ENCODE measurements at regions not wholly inside any gene's neighbourhood (a gene's known extent, or its start where the extent isn't known, plus 50 kb on each side); places are given as distances from the start of the nearest gene placed in this dataset.
"Not testable (repeated sequence)": the region's sequence is repeated elsewhere in the genome, so short reads cannot be mapped to it uniquely, and the experiment has no call there.

DNA sequence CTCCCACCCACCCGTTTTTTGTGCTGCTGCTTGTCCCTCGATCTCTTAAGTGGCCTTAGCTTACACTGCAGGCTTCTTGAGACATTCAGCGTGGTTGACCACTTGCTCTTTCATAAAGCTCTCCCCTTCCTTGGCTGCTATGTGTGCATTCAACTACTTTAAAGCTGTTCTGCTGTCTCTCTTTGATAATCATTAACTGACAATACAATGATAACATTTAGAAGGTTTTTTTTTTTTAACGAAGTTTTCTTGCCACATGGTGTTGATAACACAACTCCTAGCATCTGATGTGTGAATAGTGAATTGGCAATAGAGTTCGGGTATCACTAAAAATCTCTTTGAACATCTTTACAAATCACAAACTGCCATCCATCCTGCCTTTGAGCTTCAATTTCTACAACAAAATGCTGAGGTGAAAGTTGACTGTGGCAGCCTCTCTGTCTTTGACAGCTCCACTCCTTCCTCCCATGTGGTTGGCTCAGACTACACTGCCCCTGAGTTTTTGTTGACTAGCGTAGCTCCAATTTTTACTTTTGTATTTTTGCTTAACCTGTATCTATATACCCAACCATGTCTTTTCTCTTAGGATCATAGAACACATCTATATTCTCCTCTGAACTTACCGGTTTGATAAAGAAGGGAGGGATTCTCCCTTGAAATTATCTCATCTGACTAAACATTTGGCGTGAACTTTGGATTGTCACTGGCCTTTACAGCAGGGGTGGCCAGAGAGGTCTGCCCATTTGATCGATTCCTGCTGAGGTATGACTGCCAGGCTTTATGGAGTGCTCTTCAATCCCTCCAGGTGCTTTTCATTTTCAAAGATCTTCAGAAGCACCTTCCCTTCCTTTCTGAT is 409.4 kb upstream of the CD180 start:
- no peak for DNase-seq (ENCODE audit: low read depth, low spot score)
- in situ Hi-C loops (cut with HindIII; ENCODE audit: low pct_unique_long_range_greater_than_20kb, low sequenced_read_pairs): no loop called here

GRCh38 chr5:67591491-67591890 is 394.9 kb upstream of the CD180 start:
- in situ Hi-C loops (cut with HindIII; ENCODE audit: low pct_unique_long_range_greater_than_20kb, low sequenced_read_pairs): no loop called here

DNA sequence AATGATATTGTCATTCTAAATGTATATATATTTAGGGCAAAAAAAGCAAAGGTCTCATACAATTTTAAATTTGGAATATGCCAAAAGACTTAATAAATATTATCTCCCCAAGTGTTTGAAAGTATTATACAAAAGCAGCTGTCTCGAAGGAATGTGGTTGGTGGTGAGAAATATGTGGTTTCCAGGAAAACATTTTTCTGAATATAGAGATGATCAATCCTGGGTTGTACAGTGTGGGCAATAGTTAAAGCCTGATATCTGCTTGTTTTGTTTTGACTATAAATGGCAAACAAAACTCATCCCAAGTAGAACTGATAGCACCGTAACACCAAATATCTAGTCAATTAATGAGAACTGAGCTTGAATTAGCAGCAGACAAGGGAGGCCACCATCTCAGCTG is 391.8 kb upstream of the CD180 start:
- in situ Hi-C loops (cut with HindIII; ENCODE audit: low pct_unique_long_range_greater_than_20kb, low sequenced_read_pairs): no loop called here
- no peak for DNase-seq (ENCODE audit: low read depth, low spot score)

More at GRCh38 chr5:67591491-67591890, 394.9 kb upstream of the CD180 start:
- DNase-seq (ENCODE audit: low read depth, low spot score): no peak

DNA sequence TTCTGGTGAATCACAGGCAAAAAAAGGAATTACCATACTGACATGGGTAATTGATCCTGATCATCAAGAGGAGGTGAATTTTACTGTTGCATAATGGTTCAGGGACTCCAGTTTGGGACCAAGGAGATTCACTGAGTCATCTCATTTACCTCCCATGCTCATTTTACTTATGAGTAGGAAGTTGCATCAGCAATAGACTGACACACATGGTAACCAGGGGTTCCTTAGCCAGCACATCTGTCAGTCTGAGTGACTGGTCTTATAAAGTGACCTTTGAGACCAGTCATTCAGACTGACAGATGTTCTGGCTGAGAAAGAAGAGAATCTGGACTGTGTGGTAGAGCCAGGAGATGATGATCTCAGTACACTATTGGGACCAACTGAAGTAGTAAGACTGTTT is 384.6 kb upstream of the CD180 start:
- in situ Hi-C loops (cut with HindIII; ENCODE audit: low pct_unique_long_range_greater_than_20kb, low sequenced_read_pairs): no loop called here
- DNase-seq (ENCODE audit: low read depth, low spot score): no peak

- in situ Hi-C loops (cut with HindIII; ENCODE audit: low pct_unique_long_range_greater_than_20kb, low sequenced_read_pairs): no loop called here
- no peak for DNase-seq (ENCODE audit: low read depth, low spot score)
These were observed 381.4 kb upstream of the CD180 start for GRCh38 chr5:67578011-67578410.

DNA sequence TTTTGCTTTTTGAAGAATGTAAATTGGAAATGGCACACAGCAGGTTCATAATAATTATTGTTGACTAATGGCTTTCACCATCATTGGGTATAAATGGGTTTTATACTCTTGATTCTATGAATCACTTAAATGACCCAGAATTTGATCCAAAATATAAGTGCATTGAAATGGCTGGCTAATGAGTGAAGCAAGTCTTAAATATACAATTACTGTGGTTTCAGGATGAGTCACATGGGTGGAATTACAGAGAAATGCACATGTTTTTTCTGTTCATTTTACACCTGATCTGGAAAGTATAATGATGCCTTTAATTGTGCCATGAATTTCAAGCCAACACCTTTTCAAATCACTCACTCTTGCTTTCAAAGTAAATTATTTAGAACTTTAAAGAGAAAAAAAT is 380.8 kb upstream of the CD180 start:
- DNase-seq (ENCODE audit: low read depth, low spot score): no peak
- in situ Hi-C loops (cut with HindIII; ENCODE audit: low pct_unique_long_range_greater_than_20kb, low sequenced_read_pairs): no loop called here

- in situ Hi-C loops (cut with HindIII; ENCODE audit: low pct_unique_long_range_greater_than_20kb, low sequenced_read_pairs): no loop called here
- DNase-seq (ENCODE audit: low read depth, low spot score): no peak
These were observed 379.5 kb upstream of the CD180 start for GRCh38 chr5:67576112-67576511.

DNA sequence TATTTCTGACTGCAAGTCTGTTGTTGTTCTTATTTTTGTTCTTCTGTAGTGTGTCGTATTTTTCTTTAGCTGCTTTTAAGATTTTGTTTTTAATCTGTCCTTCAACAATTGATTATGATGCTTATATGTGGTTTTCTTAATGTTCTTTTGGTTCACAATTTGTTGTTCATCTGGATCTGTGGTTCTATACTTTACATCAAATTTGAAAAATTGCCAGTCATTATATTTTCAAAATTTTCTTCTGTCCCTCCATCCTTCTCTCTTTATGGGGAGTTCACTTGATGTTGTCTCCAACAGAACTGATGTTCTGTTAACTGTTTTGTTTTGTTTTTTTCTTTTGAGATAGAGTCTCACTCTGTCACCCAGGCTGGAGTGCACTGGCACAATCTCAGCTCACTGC is 378.5 kb upstream of the CD180 start:
- in situ Hi-C loops (cut with HindIII; ENCODE audit: low pct_unique_long_range_greater_than_20kb, low sequenced_read_pairs): no loop called here
- no peak for DNase-seq (ENCODE audit: low read depth, low spot score)

DNA sequence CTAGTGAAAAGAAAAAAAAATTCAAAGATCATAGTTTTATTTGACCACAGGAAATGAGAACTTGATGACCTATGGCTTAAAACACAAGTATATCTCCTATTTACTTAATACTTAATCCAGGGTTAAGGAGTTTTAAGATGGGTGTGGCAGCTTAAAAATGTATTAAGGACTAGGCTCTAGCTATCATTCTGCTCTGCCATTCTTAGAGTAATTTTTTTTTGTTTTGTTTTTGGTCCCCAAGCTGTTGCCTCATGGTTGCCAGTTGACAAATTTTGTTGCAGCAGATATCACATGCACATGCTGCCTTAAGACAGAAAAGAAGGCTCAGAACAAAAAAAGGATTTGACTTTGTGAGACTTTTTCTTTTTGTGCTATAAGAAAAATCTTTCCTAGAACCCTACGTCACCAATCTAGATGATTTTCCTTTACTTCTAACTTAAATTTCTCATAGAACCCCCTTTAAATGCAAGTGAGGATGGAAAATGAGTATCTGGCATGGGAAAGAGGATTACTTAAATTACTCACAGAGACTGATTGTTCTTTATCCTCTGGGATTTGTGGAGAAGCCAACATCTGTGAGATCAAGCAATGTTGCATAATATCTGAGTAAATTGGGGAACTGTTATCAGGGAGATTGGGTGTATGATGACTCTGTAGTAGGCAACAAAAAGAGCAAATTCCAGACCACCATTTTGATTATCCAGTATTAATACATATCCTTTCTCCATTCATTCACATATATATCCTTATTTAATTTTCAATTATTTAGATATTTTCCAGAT is 364.7 kb upstream of the CD180 start:
- peak; percentile 27 for DNase-seq (ENCODE audit: low read depth, low spot score)
- in situ Hi-C loops (cut with HindIII; ENCODE audit: low pct_unique_long_range_greater_than_20kb, low sequenced_read_pairs): no loop called here

DNA sequence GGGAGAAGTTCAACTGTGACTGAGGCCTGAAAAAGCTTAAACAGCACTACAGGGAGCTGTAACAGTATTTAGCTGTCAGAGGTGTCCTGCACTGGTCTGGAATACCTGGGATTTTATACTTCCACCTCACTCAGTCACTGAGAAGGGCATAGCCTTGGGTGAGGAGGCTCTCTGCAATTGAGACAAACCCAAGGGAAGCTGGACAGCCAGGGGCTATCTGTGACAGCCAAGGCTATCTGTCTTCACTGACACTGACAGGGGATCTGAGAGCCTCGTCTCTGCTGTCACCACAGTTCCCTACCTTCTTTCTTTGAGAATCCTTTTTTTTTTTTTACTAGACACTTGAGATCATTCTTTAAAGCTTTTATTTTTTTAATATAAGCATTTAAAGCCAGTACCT is 356.2 kb upstream of the CD180 start:
- no peak for DNase-seq (ENCODE audit: low read depth, low spot score)
- in situ Hi-C loops (cut with HindIII; ENCODE audit: low pct_unique_long_range_greater_than_20kb, low sequenced_read_pairs): no loop called here

GRCh38 chr5:67549947-67550346 is 353.3 kb upstream of the CD180 start:
- no peak for DNase-seq (ENCODE audit: low read depth, low spot score)
- in situ Hi-C loops (cut with HindIII; ENCODE audit: low pct_unique_long_range_greater_than_20kb, low sequenced_read_pairs): no loop called here

DNA sequence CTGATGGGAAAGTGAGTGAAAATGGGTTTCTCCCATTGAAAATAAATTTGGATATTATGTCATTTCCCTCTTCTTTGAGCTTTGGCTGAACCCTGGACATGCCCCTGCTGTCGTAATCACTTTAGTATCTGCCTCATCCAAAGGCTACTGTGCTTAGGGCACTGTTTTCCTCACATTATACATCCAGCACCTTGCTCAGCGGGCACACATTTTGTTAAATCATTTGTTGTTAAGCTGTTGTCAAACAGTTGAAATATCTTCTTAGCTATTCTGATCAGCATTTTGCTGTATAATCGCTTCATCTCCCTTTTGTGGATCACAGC is 352.7 kb upstream of the CD180 start:
- in situ Hi-C loops (cut with HindIII; ENCODE audit: low pct_unique_long_range_greater_than_20kb, low sequenced_read_pairs): no loop called here
- no peak for DNase-seq (ENCODE audit: low read depth, low spot score)

GRCh38 chr5:67548520-67549295 is 352.1 kb upstream of the CD180 start:
- in situ Hi-C loops (cut with HindIII; ENCODE audit: low pct_unique_long_range_greater_than_20kb, low sequenced_read_pairs): no loop called here
- DNase-seq (ENCODE audit: low read depth, low spot score): no peak

DNA sequence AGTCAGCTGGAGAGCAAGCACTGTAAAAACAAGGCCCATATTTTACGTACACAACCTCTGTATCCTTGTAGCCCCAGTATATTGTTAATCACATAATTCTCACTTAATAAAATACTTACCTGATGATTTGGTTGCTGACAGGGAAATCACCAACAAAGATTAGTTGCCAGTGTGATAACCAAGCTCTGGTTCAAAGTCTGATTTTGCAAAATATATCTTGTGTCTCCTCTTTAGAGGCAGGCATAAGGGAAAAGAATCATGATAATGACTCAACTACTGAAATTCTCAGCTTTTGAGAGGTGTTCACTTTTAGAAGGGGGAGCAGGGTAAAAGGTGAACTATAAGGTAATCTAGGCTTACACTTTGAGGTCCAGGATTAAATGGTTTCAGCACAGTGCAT is 351.1 kb upstream of the CD180 start:
- in situ Hi-C loops (cut with HindIII; ENCODE audit: low pct_unique_long_range_greater_than_20kb, low sequenced_read_pairs): no loop called here

DNA sequence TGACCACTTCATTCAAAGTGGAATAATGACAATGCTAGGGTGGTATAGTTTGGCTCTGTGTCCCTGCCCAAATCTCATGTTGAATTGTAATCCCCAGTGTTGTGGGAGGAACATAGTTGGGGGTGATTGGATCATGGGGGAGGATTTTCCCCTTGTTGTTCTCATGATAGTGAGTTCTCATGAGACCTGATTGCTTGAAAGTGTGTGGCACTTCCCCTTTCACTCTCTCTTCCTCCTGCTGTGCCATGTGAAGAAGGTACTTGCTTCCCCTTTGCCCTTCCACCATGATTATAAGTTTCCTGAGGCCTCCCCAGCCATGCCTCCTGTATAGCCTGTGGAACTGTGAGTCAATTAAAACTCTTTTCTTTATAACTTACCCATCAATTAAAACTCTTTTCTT is 348.3 kb upstream of the CD180 start:
- in situ Hi-C loops (cut with HindIII; ENCODE audit: low pct_unique_long_range_greater_than_20kb, low sequenced_read_pairs); DNase-seq (ENCODE audit: low read depth, low spot score): not testable (repeated sequence)

More for the DNA sequence above, 351.1 kb upstream of the CD180 start:
- no peak for DNase-seq (ENCODE audit: low read depth, low spot score)

GRCh38 chr5:67543720-67544270 is 347.2 kb upstream of the CD180 start:
- no peak for DNase-seq (ENCODE audit: low read depth, low spot score)
- in situ Hi-C loops (cut with HindIII; ENCODE audit: low pct_unique_long_range_greater_than_20kb, low sequenced_read_pairs): no loop called here

DNA sequence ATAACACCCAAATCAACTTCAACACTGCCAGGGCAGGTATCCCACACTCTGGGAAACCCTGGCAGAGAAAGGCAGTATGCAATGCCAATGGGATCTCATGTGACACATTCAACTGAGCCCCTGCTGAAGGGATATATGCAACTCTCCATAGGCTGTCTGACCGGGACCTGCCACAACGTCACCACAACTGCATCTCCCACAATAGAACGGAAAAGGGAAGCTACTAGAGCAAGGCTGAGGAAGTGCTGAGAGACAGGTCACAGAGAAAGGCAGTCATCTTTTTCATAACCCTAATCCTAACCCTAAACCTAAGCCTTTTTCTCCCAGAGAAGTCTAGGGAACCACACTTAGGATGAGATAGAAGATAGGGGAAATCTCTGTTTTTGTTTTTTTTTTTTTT is 345.9 kb upstream of the CD180 start:
- in situ Hi-C loops (cut with HindIII; ENCODE audit: low pct_unique_long_range_greater_than_20kb, low sequenced_read_pairs): no loop called here
- no peak for DNase-seq (ENCODE audit: low read depth, low spot score)

DNA sequence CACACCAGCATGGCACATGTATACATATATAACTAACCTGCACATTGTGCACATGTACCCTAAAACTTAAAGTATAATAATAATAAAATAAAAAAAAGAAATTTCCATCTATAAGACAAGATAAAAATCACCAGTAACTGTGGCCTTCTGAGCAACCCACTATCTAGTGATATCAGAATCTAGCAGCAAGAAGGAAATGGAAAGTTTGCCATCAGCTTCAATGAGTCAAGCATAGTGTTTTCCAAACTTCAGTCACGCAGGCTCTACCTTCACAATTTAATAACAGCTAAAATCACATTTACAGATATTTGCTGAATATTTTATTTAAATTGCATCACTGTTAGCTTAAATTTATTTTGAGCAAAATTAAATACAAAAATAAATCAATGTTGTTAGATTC is 345.3 kb upstream of the CD180 start:
- in situ Hi-C loops (cut with HindIII; ENCODE audit: low pct_unique_long_range_greater_than_20kb, low sequenced_read_pairs): no loop called here
- no peak for DNase-seq (ENCODE audit: low read depth, low spot score)

Data from SK-MEL-5 (cell line).